Fibroblast of mammary gland (primary cell): ENCODE measurements at regions not wholly inside any gene's neighbourhood (a gene's known extent, or its start where the extent isn't known, plus 50 kb on each side); places are given as distances from the start of the nearest gene placed in this dataset.

Source experiments
- DNase-seq: peaks from one replicate; pipeline ENCODE4 v3.0.0-alpha.2; 2010; ENCODE audit warnings: low read depth
- H3K4me3 ChIP-seq: 2 replicates; pipeline ENCODE4 v1.5.1; 2011; ENCODE audit warnings: low read depth, mild to moderate bottlenecking, low read length, moderate library complexity; ENCODE audit not compliant: control insufficient read depth
- TF ChIP-seq, protein P1 (sequence below): conservative IDR thresholded peaks from 2 replicates; pipeline ENCODE4 v1.5.1; 2011; ENCODE audit warnings: low read depth, low read length, inconsistent platforms; ENCODE audit not compliant: control insufficient read depth, insufficient read depth

DNA sequence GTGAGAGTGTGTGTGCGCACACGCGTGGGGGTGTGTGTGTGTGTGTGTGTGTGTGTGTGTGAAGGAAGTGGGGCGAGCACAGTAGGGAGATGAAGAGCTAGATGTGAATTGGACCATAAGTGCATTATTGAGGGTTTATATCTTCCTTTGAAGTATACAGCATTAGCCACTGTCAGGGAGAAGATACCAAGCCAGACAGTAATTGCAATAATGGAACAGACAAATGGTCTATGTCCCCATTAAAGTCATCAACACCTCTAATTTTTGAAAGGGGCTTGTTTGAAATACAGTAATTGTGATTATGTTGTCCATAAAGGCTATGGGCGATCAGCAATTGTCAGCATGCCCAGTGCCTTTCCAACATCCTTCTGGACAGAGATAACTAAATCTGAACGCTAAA is 429.2 kb upstream of the NR2F2 start:
- no peak for DNase-seq
- TF ChIP-seq, protein P1, sequence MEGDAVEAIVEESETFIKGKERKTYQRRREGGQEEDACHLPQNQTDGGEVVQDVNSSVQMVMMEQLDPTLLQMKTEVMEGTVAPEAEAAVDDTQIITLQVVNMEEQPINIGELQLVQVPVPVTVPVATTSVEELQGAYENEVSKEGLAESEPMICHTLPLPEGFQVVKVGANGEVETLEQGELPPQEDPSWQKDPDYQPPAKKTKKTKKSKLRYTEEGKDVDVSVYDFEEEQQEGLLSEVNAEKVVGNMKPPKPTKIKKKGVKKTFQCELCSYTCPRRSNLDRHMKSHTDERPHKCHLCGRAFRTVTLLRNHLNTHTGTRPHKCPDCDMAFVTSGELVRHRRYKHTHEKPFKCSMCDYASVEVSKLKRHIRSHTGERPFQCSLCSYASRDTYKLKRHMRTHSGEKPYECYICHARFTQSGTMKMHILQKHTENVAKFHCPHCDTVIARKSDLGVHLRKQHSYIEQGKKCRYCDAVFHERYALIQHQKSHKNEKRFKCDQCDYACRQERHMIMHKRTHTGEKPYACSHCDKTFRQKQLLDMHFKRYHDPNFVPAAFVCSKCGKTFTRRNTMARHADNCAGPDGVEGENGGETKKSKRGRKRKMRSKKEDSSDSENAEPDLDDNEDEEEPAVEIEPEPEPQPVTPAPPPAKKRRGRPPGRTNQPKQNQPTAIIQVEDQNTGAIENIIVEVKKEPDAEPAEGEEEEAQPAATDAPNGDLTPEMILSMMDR = no peak
- no peak overlapping the region for H3K4me3 ChIP-seq

DNA sequence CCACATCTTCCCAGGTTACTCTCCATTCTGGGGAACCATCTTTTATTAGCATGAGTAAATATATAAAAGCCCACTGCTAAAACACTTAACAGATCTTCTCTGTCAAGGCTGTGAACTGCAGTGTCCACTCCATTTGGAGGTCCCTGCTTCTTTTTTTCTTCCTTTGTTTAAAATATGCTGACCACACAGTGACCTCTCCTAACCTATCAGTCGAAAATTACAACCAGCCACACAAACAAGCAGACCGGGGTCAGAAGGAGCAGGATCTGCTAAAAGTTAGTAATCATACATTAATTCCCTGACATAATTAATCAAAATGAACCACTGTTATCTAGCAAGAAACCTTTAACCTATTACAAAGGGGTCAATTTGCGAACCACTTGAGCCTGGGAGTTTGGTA is 427.9 kb upstream of the NR2F2 start:
- H3K4me3 ChIP-seq = no peak overlapping the region
- DNase-seq = no peak
- TF ChIP-seq, protein P1 = no peak

DNA sequence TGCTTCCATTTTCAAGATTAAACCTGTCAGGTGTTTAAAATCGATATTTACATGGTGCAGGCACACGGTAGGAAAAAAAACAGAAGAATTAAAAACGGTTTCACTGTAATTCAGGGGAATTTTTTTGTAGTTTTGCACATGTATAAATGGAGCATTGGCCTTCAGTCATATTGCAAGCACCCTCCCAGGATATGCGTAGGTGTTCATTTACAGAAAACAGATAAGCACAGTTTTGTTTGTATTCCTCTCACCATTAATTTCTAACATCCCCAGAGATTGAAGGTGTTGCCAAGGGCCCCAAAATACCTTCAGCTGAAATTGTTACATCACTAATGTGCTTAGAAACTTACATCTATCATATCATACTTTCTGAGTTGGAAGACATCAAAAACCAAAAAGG is 427.1 kb upstream of the NR2F2 start:
- DNase-seq = no peak
- TF ChIP-seq, protein P1 = no peak
- no peak overlapping the region for H3K4me3 ChIP-seq

DNA sequence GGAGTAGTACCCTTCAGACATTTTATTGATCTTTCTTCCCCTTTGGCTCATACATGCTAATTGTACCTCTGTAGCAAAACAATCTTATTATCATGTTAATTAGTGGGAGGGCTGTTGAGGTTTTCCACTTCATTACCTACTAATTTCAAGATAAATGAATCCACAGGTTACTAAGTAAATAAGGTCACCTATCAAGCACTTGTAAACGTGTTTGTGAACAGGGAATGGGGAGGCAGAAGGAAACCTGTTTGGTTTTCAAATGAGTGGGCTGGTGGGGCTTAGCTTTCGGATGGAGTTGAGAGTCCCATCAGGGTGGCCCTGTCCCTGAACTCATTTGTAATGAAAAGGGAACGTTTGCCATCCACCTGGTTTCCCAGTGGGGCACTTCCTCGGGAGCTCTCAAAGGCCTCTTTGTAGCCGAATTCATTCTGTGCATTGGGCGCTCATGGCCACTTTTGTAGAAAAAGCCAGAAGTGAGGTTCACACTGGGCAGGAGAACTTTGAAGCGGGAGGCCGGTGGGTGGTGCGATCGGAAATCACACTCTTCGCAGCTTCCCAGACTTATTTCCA is 419.8 kb upstream of the NR2F2 start:
- TF ChIP-seq, protein P1 = no peak

DNA sequence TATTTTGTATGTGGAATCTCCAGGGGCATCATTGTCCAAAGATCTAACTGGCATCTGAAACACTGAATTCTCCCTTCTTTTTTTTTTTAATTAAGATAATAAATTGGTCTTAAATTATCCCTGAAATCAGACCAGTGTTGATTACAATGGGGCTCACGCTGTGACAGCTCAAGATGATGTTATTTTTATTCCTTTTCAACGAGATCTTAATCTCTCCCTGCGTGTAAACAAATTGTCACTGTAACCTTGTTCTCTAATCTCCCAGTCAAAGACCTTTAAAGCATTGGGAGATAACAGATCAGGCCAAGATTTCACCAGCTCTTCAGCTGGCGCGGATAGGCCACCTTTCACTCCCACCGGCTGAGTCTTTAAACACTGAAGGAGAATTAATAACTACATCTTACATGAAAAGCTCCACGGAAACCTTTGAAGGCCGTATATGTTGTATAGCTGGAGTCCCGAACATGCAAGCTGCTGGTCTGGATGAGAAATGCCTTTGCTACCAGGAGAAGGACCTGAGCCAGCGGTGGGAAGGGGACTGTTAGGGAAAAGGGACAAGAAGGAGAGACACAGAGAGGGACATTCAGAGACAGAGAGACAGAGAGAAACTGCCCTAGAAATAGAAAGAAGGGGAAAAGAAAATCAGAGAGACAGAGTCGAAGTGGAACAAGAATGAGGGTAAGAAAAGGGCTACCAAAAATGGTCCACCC is 418.8 kb upstream of the NR2F2 start:
- TF ChIP-seq, protein P1 = no peak
- H3K4me3 ChIP-seq = no peak overlapping the region
- no peak for DNase-seq

More for the DNA sequence above, 419.8 kb upstream of the NR2F2 start:
- H3K4me3 ChIP-seq = no peak overlapping the region
- DNase-seq = no peak

DNA sequence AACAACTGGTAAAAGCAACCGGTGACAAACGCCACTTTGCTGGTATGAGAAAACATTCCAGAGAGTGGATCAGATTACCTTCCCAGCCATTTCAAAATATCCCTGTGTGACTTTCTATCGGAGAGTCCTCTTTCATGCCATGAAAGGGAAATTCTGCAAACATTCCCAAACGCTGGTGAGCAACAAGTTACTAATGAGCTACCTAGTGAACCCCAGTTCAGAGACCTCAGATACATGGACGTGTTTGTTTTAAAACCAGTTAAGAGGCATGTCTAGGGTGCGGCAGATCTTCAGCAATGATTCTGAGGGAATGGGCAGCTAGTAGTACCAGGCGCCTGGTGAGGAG is 418.2 kb upstream of the NR2F2 start:
- no peak overlapping the region for H3K4me3 ChIP-seq
- TF ChIP-seq, protein P1 = no peak

More for the DNA sequence above, 418.2 kb upstream of the NR2F2 start:
- no peak for DNase-seq
